H1 (cell line): ENCODE measurements at regions not wholly inside any gene's neighbourhood (a gene's known extent, or its start where the extent isn't known, plus 50 kb on each side); places are given as distances from the start of the nearest gene placed in this dataset.

ENCODE experiments used
- CTCF ChIA-PET: fragments of 300-600 bp; sonication (Branson Sonifier 250); formaldehyde crosslinking; loops from one replicate; lab custom pipeline; 2021; ENCODE audit not compliant: partially characterized antibody; lab: Charles Lee
- POLR2A ChIA-PET: fragments of 300-600 bp; sonication (Branson Sonifier 250); formaldehyde crosslinking; loops from one replicate; lab custom pipeline; 2021; ENCODE audit warnings: inconsistent platforms; ENCODE audit not compliant: partially characterized antibody; lab: Charles Lee
- DNase-seq, 2 experiments: peaks; one replicate each; pipeline versions ENCODE4 v3.0.0 to v3.0.0-alpha.2; 2010 to 2022; ENCODE audit warnings: low spot score in 2 of 2, low read depth in 1 of 2, mixed read lengths in 1 of 2
- FAIRE-seq: peaks from 2 replicates; lab custom pipeline; 2011; peaks lifted over from hg19 to GRCh38; lab: Jason Lieb, UNC
- H2AFZ ChIP-seq: 2 replicates; pipeline ENCODE4 v1.8.1; 2012; ENCODE audit warnings: low read length, inconsistent platforms
- H2AK5ac ChIP-seq: 2 replicates; pipeline ENCODE4 v1.6.1; 2013; ENCODE audit warnings: low read depth, low read length
- H2BK120ac ChIP-seq: replicated peaks from 2 replicates; pipeline ENCODE3; 2013; ENCODE audit warnings: low read depth, low read length, inconsistent platforms
- H2BK12ac ChIP-seq: 2 replicates; pipeline ENCODE4 v1.6.1; 2013; ENCODE audit warnings: low read depth, low read length
- H2BK15ac ChIP-seq: 2 replicates; pipeline ENCODE4 v1.6.1; 2013; ENCODE audit warnings: low read length
- H2BK20ac ChIP-seq: 2 replicates; pipeline ENCODE4 v1.6.1; 2013; ENCODE audit warnings: low read length
- H2BK5ac ChIP-seq: 2 replicates; pipeline ENCODE4 v1.6.1; 2013; ENCODE audit warnings: low read depth, low read length
- H3K14ac ChIP-seq: 2 replicates; pipeline ENCODE4 v1.6.1; 2013; ENCODE audit warnings: inconsistent platforms; ENCODE audit not compliant: insufficient read length
- H3K18ac ChIP-seq: 2 replicates; pipeline ENCODE4 v1.6.1; 2013; ENCODE audit warnings: low read length; ENCODE audit errors: extremely low read depth
- H3K23ac ChIP-seq: 2 replicates; pipeline ENCODE4 v1.6.1; 2013; ENCODE audit warnings: inconsistent platforms; ENCODE audit not compliant: insufficient read length
- H3K23me2 ChIP-seq: 2 replicates; pipeline ENCODE4 v1.6.1; 2013; ENCODE audit warnings: low read depth, low read length
- H3K27ac ChIP-seq: 2 replicates; pipeline ENCODE4 v1.6.1; 2011; ENCODE audit warnings: low read depth, low read length, inconsistent platforms
- H3K27me3 ChIP-seq, 4 experiments: replicated peaks in 1 of 4; 1 replicate in 1 of 4; 2 replicates in 3 of 4; pipeline versions ENCODE4 v1.6.1 to v1.8.1; 2011 to 2013; ENCODE audit warnings: low read length in 3 of 4, mild to moderate bottlenecking in 3 of 4, inconsistent platforms in 2 of 4, mixed read lengths in 2 of 4, moderate library complexity in 1 of 4; ENCODE audit not compliant: control insufficient read depth in 3 of 4, insufficient read depth in 3 of 4; ENCODE audit errors: extremely low read depth in 1 of 4
- H3K36me3 ChIP-seq, 4 experiments: 2 replicates each; pipeline versions ENCODE4 v1.6.1 to v1.8.1; 2011 to 2013; ENCODE audit warnings: mild to moderate bottlenecking in 4 of 4, low read length in 3 of 4, moderate library complexity in 2 of 4, control low read depth in 1 of 4, inconsistent platforms in 1 of 4; ENCODE audit not compliant: insufficient read depth in 4 of 4, control insufficient read depth in 2 of 4
- H3K4ac ChIP-seq: replicated peaks from 2 replicates; pipeline ENCODE3; 2013; ENCODE audit warnings: low read length, low read depth, mixed read lengths, inconsistent platforms; ENCODE audit not compliant: insufficient read length
- H3K4me1 ChIP-seq, 4 experiments: replicated peaks in 1 of 4; 1 replicate in 1 of 4; 2 replicates in 3 of 4; pipeline versions ENCODE4 v1.6.1 to v1.8.1; 2011 to 2013; ENCODE audit warnings: low read length in 3 of 4, inconsistent platforms in 2 of 4, mixed read lengths in 1 of 4; ENCODE audit not compliant: insufficient read depth in 4 of 4, control insufficient read depth in 3 of 4
- H3K4me2 ChIP-seq, 2 experiments: 2 replicates each; pipeline versions ENCODE4 v1.6.1 to v1.8.1; 2011 to 2013; ENCODE audit warnings: low read depth in 2 of 2, low read length in 2 of 2, control low read depth in 1 of 2, inconsistent platforms in 1 of 2, mild to moderate bottlenecking in 1 of 2; ENCODE audit not compliant: insufficient read depth in 1 of 2
- H3K4me3 ChIP-seq, 4 experiments: fragments of 200-600, 300-600 bp in 1 of 4; sonication (generic), shearing (Covaris generic), sonication (Bioruptor Twin) in 1 of 4; 2 replicates each; pipeline versions ENCODE4 v1.5.1 to v1.8.1; 2011 to 2016; ENCODE audit warnings: low read length in 4 of 4, low read depth in 3 of 4, control low read depth in 2 of 4, inconsistent platforms in 2 of 4, mild to moderate bottlenecking in 2 of 4, mixed read lengths in 1 of 4, moderate library complexity in 1 of 4; ENCODE audit not compliant: insufficient read depth in 2 of 4; ENCODE audit errors: extremely low read depth in 1 of 4
- H3K56ac ChIP-seq: replicated peaks from 2 replicates; pipeline ENCODE3; 2013; ENCODE audit warnings: low read depth, mild to moderate bottlenecking, mixed read lengths, low read length, inconsistent platforms; ENCODE audit not compliant: insufficient read length
- H3K79me1 ChIP-seq: 2 replicates; pipeline ENCODE4 v1.6.1; 2013; ENCODE audit warnings: low read depth, low read length, control low read depth
- H3K79me2 ChIP-seq, 2 experiments: 2 replicates each; pipeline versions ENCODE4 v1.6.1 to v1.8.1; 2012 to 2013; ENCODE audit warnings: low read length in 2 of 2, mild to moderate bottlenecking in 2 of 2, inconsistent platforms in 1 of 2; ENCODE audit not compliant: insufficient read depth in 2 of 2, control insufficient read depth in 1 of 2
- H3K9ac ChIP-seq, 4 experiments: replicated peaks in 1 of 4; 1 replicate in 1 of 4; 2 replicates in 3 of 4; pipeline versions ENCODE4 v1.6.1 to v1.8.1; 2011 to 2013; ENCODE audit warnings: low read depth in 3 of 4, low read length in 3 of 4, control low read depth in 2 of 4, mild to moderate bottlenecking in 2 of 4, moderate library complexity in 2 of 4, inconsistent platforms in 1 of 4; ENCODE audit errors: extremely low read depth in 1 of 4
- H3K9me3 ChIP-seq, 2 experiments: 2 replicates each; pipeline versions ENCODE4 v1.6.1 to v1.8.1; 2012 to 2013; ENCODE audit warnings: mild to moderate bottlenecking in 2 of 2, moderate library complexity in 2 of 2, control low read depth in 1 of 2, inconsistent platforms in 1 of 2, low read depth in 1 of 2, low read length in 1 of 2, mixed read lengths in 1 of 2; ENCODE audit not compliant: insufficient read depth in 2 of 2
- H4K20me1 ChIP-seq, 2 experiments: replicated peaks in 1 of 2; 2 replicates each; pipeline versions ENCODE3 to v1.8.1; 2011 to 2013; ENCODE audit warnings: inconsistent platforms in 2 of 2, low read length in 2 of 2, mild to moderate bottlenecking in 1 of 2; ENCODE audit not compliant: insufficient read depth in 2 of 2, control insufficient read depth in 1 of 2
- H4K5ac ChIP-seq: 2 replicates; pipeline ENCODE4 v1.6.1; 2013; ENCODE audit warnings: low read length, low read depth, mixed read lengths, inconsistent platforms; ENCODE audit not compliant: insufficient read length
- H4K8ac ChIP-seq: 2 replicates; pipeline ENCODE4 v1.8.0; 2013; ENCODE audit warnings: mild to moderate bottlenecking, moderate library complexity, low read length, inconsistent platforms; ENCODE audit not compliant: insufficient read depth; ENCODE audit errors: extremely low read depth
- H4K91ac ChIP-seq: replicated peaks from 2 replicates; pipeline ENCODE3; 2013; ENCODE audit warnings: low read length, mixed read lengths, inconsistent platforms; ENCODE audit not compliant: insufficient read length
- BACH1 ChIP-seq: IDR thresholded peaks from 2 replicates; pipeline ENCODE4 v1.6.1; 2012; ENCODE audit warnings: low read length, improper control_type of control experiment
- CHD2 ChIP-seq: IDR thresholded peaks from 2 replicates; pipeline ENCODE4 v1.6.1; 2012; ENCODE audit warnings: low read length, improper control_type of control experiment
- CTBP2 ChIP-seq: IDR thresholded peaks from 2 replicates; pipeline ENCODE4 v1.7.0; 2011; ENCODE audit warnings: borderline replicate concordance, mild to moderate bottlenecking, moderate library complexity, mixed read lengths, low read length; ENCODE audit not compliant: insufficient read depth, insufficient read length
- NRF1 ChIP-seq: IDR thresholded peaks from 2 replicates; pipeline ENCODE4 v1.6.1; 2011; ENCODE audit warnings: mild to moderate bottlenecking, low read depth, low read length, improper control_type of control experiment
- RFX5 ChIP-seq: IDR thresholded peaks from 2 replicates; pipeline ENCODE4 v1.6.1; 2011; ENCODE audit warnings: low read depth, low read length, improper control_type of control experiment, borderline replicate concordance
- RNF2 ChIP-seq: fragments of 200-900, 300-1000 bp; sonication (generic); IDR thresholded peaks from 2 replicates; pipeline ENCODE4 v1.7.1; 2016; ENCODE audit warnings: borderline replicate concordance, low read depth, mild to moderate bottlenecking, antibody characterized with exemption, low read length; ENCODE audit not compliant: poor library complexity, severe bottlenecking; ENCODE audit errors: missing control alignments
- SAP30 ChIP-seq: fragments of 300-600 bp; sonication (generic); IDR thresholded peaks from 2 replicates; pipeline ENCODE4 v1.7.1; 2012; ENCODE audit warnings: low read length, moderate library complexity, mild to moderate bottlenecking, inconsistent platforms; ENCODE audit not compliant: insufficient read depth, insufficient replicate concordance
- SP2 ChIP-seq: IDR thresholded peaks from 2 replicates; pipeline ENCODE4 v1.6.1; 2012; ENCODE audit warnings: mild to moderate bottlenecking, low read length, inconsistent platforms
- SP4 ChIP-seq: IDR thresholded peaks from 2 replicates; pipeline ENCODE4 v1.6.1; 2012; ENCODE audit warnings: low read length, inconsistent platforms
- TCF12 ChIP-seq: IDR thresholded peaks from 2 replicates; pipeline ENCODE4 v1.6.1; 2011; ENCODE audit warnings: low read depth, mild to moderate bottlenecking, low read length
- TEAD4 ChIP-seq: IDR thresholded peaks from 2 replicates; pipeline ENCODE4 v1.6.1; 2012; ENCODE audit warnings: low read depth, low read length, inconsistent platforms, mixed read lengths
- YY1 ChIP-seq: IDR thresholded peaks from 2 replicates; pipeline ENCODE4 v1.6.1; 2011; ENCODE audit warnings: low read depth, mild to moderate bottlenecking, low read length
- WGBS, 2 experiments: shearing (Covaris generic) in 1 of 2; methylation state at CpG; one replicate each; pipeline versions ENCODE4 v1.1.6 to v1.1.7; 2013 to 2015; ENCODE audit warnings: low lambda C conversion rate in 2 of 2, mixed read lengths in 2 of 2, inconsistent platforms in 1 of 2, low coverage in 1 of 2, missing lambda C conversion rate in 1 of 2; ENCODE audit not compliant: insufficient replicate concordance in 2 of 2, insufficient coverage in 1 of 2, insufficient read length in 1 of 2; ENCODE audit errors: extremely low coverage in 1 of 2, missing lambda C conversion rate in 1 of 2; 5-methylcytosine and 5-hydroxymethylcytosine counted together
- TF ChIP-seq, protein P1 (sequence below), 3 experiments: IDR thresholded peaks; 1 replicate in 2 of 3; 2 replicates in 1 of 3; pipeline versions ENCODE4 v1.5.1 to v1.6.1; 2011; ENCODE audit warnings: low read length in 3 of 3, mild to moderate bottlenecking in 3 of 3, inconsistent platforms in 2 of 3, low read depth in 1 of 3, moderate library complexity in 1 of 3; ENCODE audit not compliant: insufficient read depth in 1 of 3; ENCODE audit errors: control extremely low read depth in 1 of 3

DNA sequence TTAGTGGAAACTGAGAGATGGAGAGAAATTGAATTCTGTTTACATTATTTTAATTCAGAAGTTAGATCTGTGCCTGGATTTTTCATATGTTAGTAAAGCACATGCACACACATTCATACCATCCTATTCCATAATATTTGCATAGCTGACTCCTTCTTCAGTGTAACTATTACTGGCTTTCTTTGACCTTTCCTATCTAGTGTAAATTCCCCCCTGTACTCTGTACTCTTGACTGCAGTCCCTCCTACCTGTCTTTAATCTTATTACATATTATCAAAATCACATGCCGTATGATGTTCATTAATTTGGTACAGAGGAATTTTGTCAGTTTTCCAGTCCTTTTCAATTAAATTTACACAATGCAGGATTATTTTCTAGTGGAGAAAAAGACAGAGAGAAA lies 417.0 kb upstream of the SOX5 start:
- Histone ChIP-seq H2BK20ac (no peak overlapping the region), H3K27ac (no peak overlapping the region), H2BK15ac (no peak overlapping the region), H3K23ac (no peak overlapping the region), H3K4ac (no peak overlapping the region), H2AFZ (no peak overlapping the region), H3K79me1 (no peaks in the 10 kb centered on the region), H3K9ac (no peak overlapping the region), H3K9me3 (no peaks in the 10 kb centered on the region), H3K18ac (no peak overlapping the region), H3K4me3 (no peak overlapping the region), H3K4me2 (no peak overlapping the region), H4K8ac (no peak overlapping the region), H4K91ac (no peak overlapping the region), H3K14ac (no peak overlapping the region), H3K36me3 (no peaks in the 10 kb centered on the region), H4K20me1 (no peaks in the 10 kb centered on the region), H3K4me1 (no peaks in the 10 kb centered on the region), H2BK5ac (no peak overlapping the region), H2BK12ac (no peak overlapping the region), H2AK5ac (no peak overlapping the region), H4K5ac (no peak overlapping the region), H3K23me2 (no peaks in the 10 kb centered on the region), H3K79me2 (no peaks in the 10 kb centered on the region), H3K56ac (no peak overlapping the region), H2BK120ac (no peak overlapping the region), H3K27me3 (no peaks in the 10 kb centered on the region)
- DNase-seq (no peak), FAIRE-seq (no peak)
- TF ChIP-seq SP2 = no peak
- TF ChIP-seq RNF2 = no peak
- TF ChIP-seq BACH1 = no peak
- no peak for TF ChIP-seq CTBP2
- TF ChIP-seq TCF12 = no peak
- no peak for TF ChIP-seq SP4
- TF ChIP-seq, protein P1, sequence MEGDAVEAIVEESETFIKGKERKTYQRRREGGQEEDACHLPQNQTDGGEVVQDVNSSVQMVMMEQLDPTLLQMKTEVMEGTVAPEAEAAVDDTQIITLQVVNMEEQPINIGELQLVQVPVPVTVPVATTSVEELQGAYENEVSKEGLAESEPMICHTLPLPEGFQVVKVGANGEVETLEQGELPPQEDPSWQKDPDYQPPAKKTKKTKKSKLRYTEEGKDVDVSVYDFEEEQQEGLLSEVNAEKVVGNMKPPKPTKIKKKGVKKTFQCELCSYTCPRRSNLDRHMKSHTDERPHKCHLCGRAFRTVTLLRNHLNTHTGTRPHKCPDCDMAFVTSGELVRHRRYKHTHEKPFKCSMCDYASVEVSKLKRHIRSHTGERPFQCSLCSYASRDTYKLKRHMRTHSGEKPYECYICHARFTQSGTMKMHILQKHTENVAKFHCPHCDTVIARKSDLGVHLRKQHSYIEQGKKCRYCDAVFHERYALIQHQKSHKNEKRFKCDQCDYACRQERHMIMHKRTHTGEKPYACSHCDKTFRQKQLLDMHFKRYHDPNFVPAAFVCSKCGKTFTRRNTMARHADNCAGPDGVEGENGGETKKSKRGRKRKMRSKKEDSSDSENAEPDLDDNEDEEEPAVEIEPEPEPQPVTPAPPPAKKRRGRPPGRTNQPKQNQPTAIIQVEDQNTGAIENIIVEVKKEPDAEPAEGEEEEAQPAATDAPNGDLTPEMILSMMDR (IDR thresholded peaks at IDR 0.05; ENCODE audit: control extremely low read depth in 1 of 3, insufficient read depth in 1 of 3, low read depth in 1 of 3, low read length in 3 of 3) = no peak
- no peak for TF ChIP-seq CHD2
- TF ChIP-seq SAP30 = no peak
- TF ChIP-seq RFX5 = no peak
- no peak for TF ChIP-seq TEAD4
- TF ChIP-seq NRF1 = no peak
- no peak for TF ChIP-seq YY1
- ChIA-PET CTCF (interaction anchor here (0.7 to 1.3 kb wide), 2 partner anchors 12 to 1400 kb away, joined by 3 to 4 read pairs; no protein-coding TSS in a partner anchor), POLR2A (no interaction called here)
- WGBS, 2 experiments = 83% methylated on average over 1 of the region's 1 CpG; no CpG with 5 or more reads in 1 of the 2 experiments
